ENCODE measurements at regions not wholly inside any gene's neighbourhood (a gene's known extent, or its start where the extent isn't known, plus 50 kb on each side); places are given as distances from the start of the nearest gene placed in this dataset.

DNA sequence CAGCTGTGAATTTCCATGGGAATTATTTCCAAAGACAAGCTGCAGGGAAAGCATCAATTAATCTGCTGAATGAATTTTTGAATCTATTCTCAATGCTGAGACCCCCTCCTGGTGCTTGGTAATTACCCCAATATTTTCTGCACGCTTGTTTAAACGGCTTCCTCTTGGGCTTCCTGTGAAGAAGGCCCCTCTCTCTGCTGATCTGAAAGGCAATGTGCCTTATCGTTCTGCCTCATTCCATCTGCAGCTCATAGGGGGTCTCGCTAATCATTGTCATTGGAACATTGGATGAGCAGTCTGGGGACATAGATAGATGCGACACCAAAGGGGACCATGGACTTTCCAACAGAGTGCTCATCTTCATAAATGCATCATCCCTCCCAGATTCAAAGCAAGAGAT is 851.6 kb downstream of the PDHA2 start:
- Histone ChIP-seq H3K36me3 (ENCODE audit: insufficient read depth, low read length, poor library complexity, severe bottlenecking) (no peaks in the 10 kb centered on the region), H3K27ac (ENCODE audit: low read depth, low read length, poor library complexity, severe bottlenecking) (no peak overlapping the region), H3K27me3 (replicated peaks; ENCODE audit: insufficient read depth, low read depth, low read length, poor library complexity) (no peaks in the 10 kb centered on the region), H3K4me3 (ENCODE audit: low read depth, low read length, poor library complexity, severe bottlenecking) (no peak overlapping the region), H3K4me1 (ENCODE audit: insufficient read depth, low read length, poor library complexity, severe bottlenecking) (no peaks in the 10 kb centered on the region), H3K9me3 (ENCODE audit: low read depth, low read length, poor library complexity, severe bottlenecking) (no peaks in the 10 kb centered on the region)
- BruUV-seq (replicated peaks) = no TSS peak
- intact Hi-C loops (cut with micrococcal nuclease; ENCODE audit: unreplicated experiment) = no loop called here
- DNase-seq (ENCODE audit: low spot score) = peak; percentile 54
- CTCF ChIA-PET = interaction anchor here (0.6 kb wide), 1 partner anchor 47 kb away, joined by 6 read pairs; no protein-coding TSS in a partner anchor
- no peak for TF ChIP-seq EZH2 (IDR thresholded peaks at IDR 0.05; ENCODE audit: borderline replicate concordance, low read depth, low read length, poor library complexity, severe bottlenecking)
- TF ChIP-seq, protein P1, sequence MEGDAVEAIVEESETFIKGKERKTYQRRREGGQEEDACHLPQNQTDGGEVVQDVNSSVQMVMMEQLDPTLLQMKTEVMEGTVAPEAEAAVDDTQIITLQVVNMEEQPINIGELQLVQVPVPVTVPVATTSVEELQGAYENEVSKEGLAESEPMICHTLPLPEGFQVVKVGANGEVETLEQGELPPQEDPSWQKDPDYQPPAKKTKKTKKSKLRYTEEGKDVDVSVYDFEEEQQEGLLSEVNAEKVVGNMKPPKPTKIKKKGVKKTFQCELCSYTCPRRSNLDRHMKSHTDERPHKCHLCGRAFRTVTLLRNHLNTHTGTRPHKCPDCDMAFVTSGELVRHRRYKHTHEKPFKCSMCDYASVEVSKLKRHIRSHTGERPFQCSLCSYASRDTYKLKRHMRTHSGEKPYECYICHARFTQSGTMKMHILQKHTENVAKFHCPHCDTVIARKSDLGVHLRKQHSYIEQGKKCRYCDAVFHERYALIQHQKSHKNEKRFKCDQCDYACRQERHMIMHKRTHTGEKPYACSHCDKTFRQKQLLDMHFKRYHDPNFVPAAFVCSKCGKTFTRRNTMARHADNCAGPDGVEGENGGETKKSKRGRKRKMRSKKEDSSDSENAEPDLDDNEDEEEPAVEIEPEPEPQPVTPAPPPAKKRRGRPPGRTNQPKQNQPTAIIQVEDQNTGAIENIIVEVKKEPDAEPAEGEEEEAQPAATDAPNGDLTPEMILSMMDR (conservative IDR thresholded peaks at IDR 0.05; ENCODE audit: low read depth, low read length) = no peak
- POLR2A ChIA-PET (ENCODE audit: low non-redundant PET) = no interaction called here

DNA sequence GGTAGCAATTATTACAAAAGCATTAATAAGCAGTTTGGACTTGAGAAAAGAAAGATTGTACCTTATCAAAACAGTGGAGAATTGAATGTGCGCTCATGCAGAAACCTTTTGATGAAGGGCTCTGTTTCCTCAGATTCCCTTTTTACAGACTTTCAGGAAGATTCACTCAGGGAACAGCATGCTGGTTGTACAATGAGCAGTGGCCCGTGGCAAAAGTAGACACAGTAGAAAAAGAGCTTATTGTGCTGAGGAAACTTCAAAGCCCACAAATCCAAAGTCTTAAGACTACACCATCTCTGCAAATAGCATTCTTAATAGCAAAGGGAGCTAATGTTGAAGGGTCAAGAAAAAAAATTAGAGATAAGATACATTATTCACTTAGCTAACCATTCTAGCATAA is 858.9 kb downstream of the PDHA2 start:
- DNase-seq (ENCODE audit: low spot score) = peak; percentile 4
- Histone ChIP-seq H3K4me1 (ENCODE audit: insufficient read depth, low read length, poor library complexity, severe bottlenecking) (no peaks in the 10 kb centered on the region), H3K9me3 (ENCODE audit: low read depth, low read length, poor library complexity, severe bottlenecking) (no peaks in the 10 kb centered on the region), H3K27ac (ENCODE audit: low read depth, low read length, poor library complexity, severe bottlenecking) (no peak overlapping the region), H3K4me3 (ENCODE audit: low read depth, low read length, poor library complexity, severe bottlenecking) (no peak overlapping the region), H3K36me3 (ENCODE audit: insufficient read depth, low read length, poor library complexity, severe bottlenecking) (no peaks in the 10 kb centered on the region), H3K27me3 (replicated peaks; ENCODE audit: insufficient read depth, low read depth, low read length, poor library complexity) (no peaks in the 10 kb centered on the region)
- BruUV-seq (replicated peaks) = no TSS peak
- TF ChIP-seq, protein P1 (conservative IDR thresholded peaks at IDR 0.05; ENCODE audit: low read depth, low read length) = no peak
- TF ChIP-seq EZH2 (IDR thresholded peaks at IDR 0.05; ENCODE audit: borderline replicate concordance, low read depth, low read length, poor library complexity, severe bottlenecking) = no peak
- intact Hi-C loops (cut with micrococcal nuclease; ENCODE audit: unreplicated experiment) = no loop called here
- ChIA-PET CTCF (no interaction called here), POLR2A (ENCODE audit: low non-redundant PET) (no interaction called here)

DNA sequence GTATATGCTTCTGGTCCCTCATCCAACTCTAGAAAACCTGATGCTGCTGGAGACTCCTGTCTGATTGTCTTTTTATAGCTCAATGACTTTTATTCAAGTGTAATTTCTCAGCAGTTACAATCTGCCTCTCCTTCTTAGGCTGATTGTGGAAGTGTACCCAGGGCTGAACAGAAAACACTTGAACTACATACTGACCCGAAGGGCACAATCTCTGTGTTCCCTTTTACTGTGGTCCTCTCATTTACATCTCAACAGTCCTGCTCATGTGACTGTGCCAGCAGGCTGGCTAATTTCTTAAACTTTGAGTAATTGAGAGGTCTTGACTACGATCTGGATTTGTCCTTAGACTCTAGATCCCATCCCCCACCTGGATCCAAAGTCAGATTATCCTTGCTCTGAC is 863.4 kb downstream of the PDHA2 start:
- Histone ChIP-seq H3K4me3 (ENCODE audit: low read depth, low read length, poor library complexity, severe bottlenecking) (no peak overlapping the region), H3K27me3 (replicated peaks; ENCODE audit: insufficient read depth, low read depth, low read length, poor library complexity) (no peaks in the 10 kb centered on the region), H3K4me1 (ENCODE audit: insufficient read depth, low read length, poor library complexity, severe bottlenecking) (no peaks in the 10 kb centered on the region), H3K36me3 (ENCODE audit: insufficient read depth, low read length, poor library complexity, severe bottlenecking) (no peaks in the 10 kb centered on the region), H3K9me3 (ENCODE audit: low read depth, low read length, poor library complexity, severe bottlenecking) (no peaks in the 10 kb centered on the region), H3K27ac (ENCODE audit: low read depth, low read length, poor library complexity, severe bottlenecking) (no peak overlapping the region)
- ChIA-PET POLR2A (ENCODE audit: low non-redundant PET) (no interaction called here), CTCF (no interaction called here)
- TF ChIP-seq, protein P1 (conservative IDR thresholded peaks at IDR 0.05; ENCODE audit: low read depth, low read length) = no peak
- no peak for TF ChIP-seq EZH2 (IDR thresholded peaks at IDR 0.05; ENCODE audit: borderline replicate concordance, low read depth, low read length, poor library complexity, severe bottlenecking)
- no TSS peak for BruUV-seq (replicated peaks)
- intact Hi-C loops (cut with micrococcal nuclease; ENCODE audit: unreplicated experiment) = no loop called here
- DNase-seq (ENCODE audit: low spot score) = no peak

Measured in A673 (cell line).